ENCODE measurements at regions not wholly inside any gene's neighbourhood (a gene's known extent, or its start where the extent isn't known, plus 50 kb on each side); places are given as distances from the start of the nearest gene placed in this dataset.
"Not testable (repeated sequence)": the region's sequence is repeated elsewhere in the genome, so short reads cannot be mapped to it uniquely, and the experiment has no call there.

GRCh38 chr12:23389315-23389714, 560.2 kb downstream of the SOX5 start:
- POLR2A ChIA-PET; H3K9ac ChIP-seq (ENCODE audit: low read length); H3K4me3 Mint-ChIP-seq; H3K79me2 ChIP-seq (ENCODE audit: control insufficient read depth, insufficient read depth, low read length); H3K4me2 ChIP-seq (replicated peaks; ENCODE audit: low read depth, low read length, poor library complexity, severe bottlenecking); H3K4me1 Mint-ChIP-seq; H3K27me3 ChIP-seq (replicated peaks in 1 of 4; ENCODE audit: control extremely low read depth in 1 of 4, control insufficient read depth in 3 of 4, insufficient read depth in 4 of 4, low read length in 3 of 4); H3K4me3 ChIP-seq (ENCODE audit: control extremely low read depth in 1 of 5, extremely low read depth in 1 of 5, insufficient read depth in 1 of 5, low read depth in 2 of 5, low read length in 4 of 5); H3K9me3 Mint-ChIP-seq (ENCODE audit: insufficient read depth); H3K4me1 ChIP-seq (ENCODE audit: control insufficient read depth in 2 of 2, insufficient read depth in 2 of 2, low read length in 2 of 2); intact Hi-C loops (cut with micrococcal nuclease); ATAC-seq (ENCODE audit: low read depth); H2AFZ ChIP-seq (ENCODE audit: insufficient read depth, low read depth, low read length, poor library complexity, severe bottlenecking); DNase-seq; H4K20me1 ChIP-seq (ENCODE audit: control insufficient read depth, insufficient read depth, low read length, poor library complexity, severe bottlenecking); H3K9me3 ChIP-seq (ENCODE audit: control extremely low read depth in 1 of 3, control insufficient read depth in 2 of 3, insufficient read depth in 1 of 3, low read length in 2 of 3); H3K36me3 ChIP-seq (replicated peaks in 1 of 2; ENCODE audit: control extremely low read depth in 1 of 2, control insufficient read depth in 1 of 2, extremely low read depth in 1 of 2, insufficient read depth in 2 of 2, low read length in 1 of 2); H3K27ac Mint-ChIP-seq; H3K27ac ChIP-seq (ENCODE audit: low read length in 2 of 2); CTCF ChIA-PET: not testable (repeated sequence)
- H3K27me3 Mint-ChIP-seq: peaks cover 11% of the 10 kb centered on the region
- WGBS (ENCODE audit: insufficient coverage): 96% methylated on average over 3 of the region's 4 CpGs

GRCh38 chr12:23399402-23399933, 550.0 kb downstream of the SOX5 start:
- Histone ChIP-seq H3K4me3 (ENCODE audit: control extremely low read depth in 1 of 5, extremely low read depth in 1 of 5, insufficient read depth in 1 of 5, low read depth in 2 of 5, low read length in 4 of 5) (no peak overlapping the region), H4K20me1 (ENCODE audit: control insufficient read depth, insufficient read depth, low read length, poor library complexity, severe bottlenecking) (no peaks in the 10 kb centered on the region), H3K4me1 (ENCODE audit: control insufficient read depth in 2 of 2, insufficient read depth in 2 of 2, low read length in 2 of 2) (no peaks in the 10 kb centered on the region), H3K27me3 (replicated peaks in 1 of 4; ENCODE audit: control extremely low read depth in 1 of 4, control insufficient read depth in 3 of 4, insufficient read depth in 4 of 4, low read length in 3 of 4) (no peaks in the 10 kb centered on the region), H3K9me3 (ENCODE audit: control extremely low read depth in 1 of 3, control insufficient read depth in 2 of 3, insufficient read depth in 1 of 3, low read length in 2 of 3) (peaks cover 0 to 1% (median 0%) of the 10 kb centered on the region in 3 donors), H3K79me2 (ENCODE audit: control insufficient read depth, insufficient read depth, low read length) (no peaks in the 10 kb centered on the region), H3K9ac (ENCODE audit: low read length) (no peak overlapping the region), H3K36me3 (replicated peaks in 1 of 2; ENCODE audit: control extremely low read depth in 1 of 2, control insufficient read depth in 1 of 2, extremely low read depth in 1 of 2, insufficient read depth in 2 of 2, low read length in 1 of 2) (no peaks in the 10 kb centered on the region), H2AFZ (ENCODE audit: insufficient read depth, low read depth, low read length, poor library complexity, severe bottlenecking) (no peak overlapping the region), H3K27ac (ENCODE audit: low read length in 2 of 2) (no peak overlapping the region), H3K4me2 (replicated peaks; ENCODE audit: low read depth, low read length, poor library complexity, severe bottlenecking) (no peak overlapping the region)
- peaks cover 2% of the 10 kb centered on the region for H3K9me3 Mint-ChIP-seq (ENCODE audit: insufficient read depth)
- no peak overlapping the region for H3K27ac Mint-ChIP-seq
- H3K27me3 Mint-ChIP-seq: peaks cover 3% of the 10 kb centered on the region
- no peak for ATAC-seq (ENCODE audit: low read depth)
- H3K4me3 Mint-ChIP-seq: no peak overlapping the region
- ChIA-PET POLR2A (no interaction called here), CTCF (no interaction called here)
- DNase-seq: no peak
- WGBS (ENCODE audit: insufficient coverage): no CpG with 5 or more reads among the region's 2 CpGs
- H3K4me1 Mint-ChIP-seq: no peaks in the 10 kb centered on the region
- intact Hi-C loops (cut with micrococcal nuclease): no loop called here
- TF ChIP-seq EZH2 (IDR thresholded peaks at IDR 0.05; ENCODE audit: borderline replicate concordance, insufficient read depth, low read depth, low read length, poor library complexity, severe bottlenecking) (no peak), CTCF (IDR thresholded peaks at IDR 0.05) (no peak)

All from B cell (primary cell).